H1 (cell line): ENCODE measurements at regions not wholly inside any gene's neighbourhood (a gene's known extent, or its start where the extent isn't known, plus 50 kb on each side); places are given as distances from the start of the nearest gene placed in this dataset.

ENCODE experiments used
- CTCF ChIA-PET: fragments of 300-600 bp; sonication (Branson Sonifier 250); formaldehyde crosslinking; loops from one replicate; lab custom pipeline; 2021; ENCODE audit not compliant: partially characterized antibody; lab: Charles Lee
- POLR2A ChIA-PET: fragments of 300-600 bp; sonication (Branson Sonifier 250); formaldehyde crosslinking; loops from one replicate; lab custom pipeline; 2021; ENCODE audit warnings: inconsistent platforms; ENCODE audit not compliant: partially characterized antibody; lab: Charles Lee
- DNase-seq, 2 experiments: peaks; one replicate each; pipeline versions ENCODE4 v3.0.0 to v3.0.0-alpha.2; 2010 to 2022; ENCODE audit warnings: low spot score in 2 of 2, low read depth in 1 of 2, mixed read lengths in 1 of 2
- FAIRE-seq: peaks from 2 replicates; lab custom pipeline; 2011; peaks lifted over from hg19 to GRCh38; lab: Jason Lieb, UNC
- H2AFZ ChIP-seq: 2 replicates; pipeline ENCODE4 v1.8.1; 2012; ENCODE audit warnings: low read length, inconsistent platforms
- H2AK5ac ChIP-seq: 2 replicates; pipeline ENCODE4 v1.6.1; 2013; ENCODE audit warnings: low read depth, low read length
- H2BK120ac ChIP-seq: replicated peaks from 2 replicates; pipeline ENCODE3; 2013; ENCODE audit warnings: low read depth, low read length, inconsistent platforms
- H2BK12ac ChIP-seq: 2 replicates; pipeline ENCODE4 v1.6.1; 2013; ENCODE audit warnings: low read depth, low read length
- H2BK15ac ChIP-seq: 2 replicates; pipeline ENCODE4 v1.6.1; 2013; ENCODE audit warnings: low read length
- H2BK20ac ChIP-seq: 2 replicates; pipeline ENCODE4 v1.6.1; 2013; ENCODE audit warnings: low read length
- H2BK5ac ChIP-seq: 2 replicates; pipeline ENCODE4 v1.6.1; 2013; ENCODE audit warnings: low read depth, low read length
- H3K14ac ChIP-seq: 2 replicates; pipeline ENCODE4 v1.6.1; 2013; ENCODE audit warnings: inconsistent platforms; ENCODE audit not compliant: insufficient read length
- H3K18ac ChIP-seq: 2 replicates; pipeline ENCODE4 v1.6.1; 2013; ENCODE audit warnings: low read length; ENCODE audit errors: extremely low read depth
- H3K23ac ChIP-seq: 2 replicates; pipeline ENCODE4 v1.6.1; 2013; ENCODE audit warnings: inconsistent platforms; ENCODE audit not compliant: insufficient read length
- H3K23me2 ChIP-seq: 2 replicates; pipeline ENCODE4 v1.6.1; 2013; ENCODE audit warnings: low read depth, low read length
- H3K27ac ChIP-seq: 2 replicates; pipeline ENCODE4 v1.6.1; 2011; ENCODE audit warnings: low read depth, low read length, inconsistent platforms
- H3K27me3 ChIP-seq, 4 experiments: replicated peaks in 1 of 4; 1 replicate in 1 of 4; 2 replicates in 3 of 4; pipeline versions ENCODE4 v1.6.1 to v1.8.1; 2011 to 2013; ENCODE audit warnings: low read length in 3 of 4, mild to moderate bottlenecking in 3 of 4, inconsistent platforms in 2 of 4, mixed read lengths in 2 of 4, moderate library complexity in 1 of 4; ENCODE audit not compliant: control insufficient read depth in 3 of 4, insufficient read depth in 3 of 4; ENCODE audit errors: extremely low read depth in 1 of 4
- H3K36me3 ChIP-seq, 4 experiments: 2 replicates each; pipeline versions ENCODE4 v1.6.1 to v1.8.1; 2011 to 2013; ENCODE audit warnings: mild to moderate bottlenecking in 4 of 4, low read length in 3 of 4, moderate library complexity in 2 of 4, control low read depth in 1 of 4, inconsistent platforms in 1 of 4; ENCODE audit not compliant: insufficient read depth in 4 of 4, control insufficient read depth in 2 of 4
- H3K4ac ChIP-seq: replicated peaks from 2 replicates; pipeline ENCODE3; 2013; ENCODE audit warnings: low read length, low read depth, mixed read lengths, inconsistent platforms; ENCODE audit not compliant: insufficient read length
- H3K4me1 ChIP-seq, 4 experiments: replicated peaks in 1 of 4; 1 replicate in 1 of 4; 2 replicates in 3 of 4; pipeline versions ENCODE4 v1.6.1 to v1.8.1; 2011 to 2013; ENCODE audit warnings: low read length in 3 of 4, inconsistent platforms in 2 of 4, mixed read lengths in 1 of 4; ENCODE audit not compliant: insufficient read depth in 4 of 4, control insufficient read depth in 3 of 4
- H3K4me2 ChIP-seq, 2 experiments: 2 replicates each; pipeline versions ENCODE4 v1.6.1 to v1.8.1; 2011 to 2013; ENCODE audit warnings: low read depth in 2 of 2, low read length in 2 of 2, control low read depth in 1 of 2, inconsistent platforms in 1 of 2, mild to moderate bottlenecking in 1 of 2; ENCODE audit not compliant: insufficient read depth in 1 of 2
- H3K4me3 ChIP-seq, 4 experiments: fragments of 200-600, 300-600 bp in 1 of 4; sonication (generic), shearing (Covaris generic), sonication (Bioruptor Twin) in 1 of 4; 2 replicates each; pipeline versions ENCODE4 v1.5.1 to v1.8.1; 2011 to 2016; ENCODE audit warnings: low read length in 4 of 4, low read depth in 3 of 4, control low read depth in 2 of 4, inconsistent platforms in 2 of 4, mild to moderate bottlenecking in 2 of 4, mixed read lengths in 1 of 4, moderate library complexity in 1 of 4; ENCODE audit not compliant: insufficient read depth in 2 of 4; ENCODE audit errors: extremely low read depth in 1 of 4
- H3K56ac ChIP-seq: replicated peaks from 2 replicates; pipeline ENCODE3; 2013; ENCODE audit warnings: low read depth, mild to moderate bottlenecking, mixed read lengths, low read length, inconsistent platforms; ENCODE audit not compliant: insufficient read length
- H3K79me1 ChIP-seq: 2 replicates; pipeline ENCODE4 v1.6.1; 2013; ENCODE audit warnings: low read depth, low read length, control low read depth
- H3K79me2 ChIP-seq, 2 experiments: 2 replicates each; pipeline versions ENCODE4 v1.6.1 to v1.8.1; 2012 to 2013; ENCODE audit warnings: low read length in 2 of 2, mild to moderate bottlenecking in 2 of 2, inconsistent platforms in 1 of 2; ENCODE audit not compliant: insufficient read depth in 2 of 2, control insufficient read depth in 1 of 2
- H3K9ac ChIP-seq, 4 experiments: replicated peaks in 1 of 4; 1 replicate in 1 of 4; 2 replicates in 3 of 4; pipeline versions ENCODE4 v1.6.1 to v1.8.1; 2011 to 2013; ENCODE audit warnings: low read depth in 3 of 4, low read length in 3 of 4, control low read depth in 2 of 4, mild to moderate bottlenecking in 2 of 4, moderate library complexity in 2 of 4, inconsistent platforms in 1 of 4; ENCODE audit errors: extremely low read depth in 1 of 4
- H3K9me3 ChIP-seq, 2 experiments: 2 replicates each; pipeline versions ENCODE4 v1.6.1 to v1.8.1; 2012 to 2013; ENCODE audit warnings: mild to moderate bottlenecking in 2 of 2, moderate library complexity in 2 of 2, control low read depth in 1 of 2, inconsistent platforms in 1 of 2, low read depth in 1 of 2, low read length in 1 of 2, mixed read lengths in 1 of 2; ENCODE audit not compliant: insufficient read depth in 2 of 2
- H4K20me1 ChIP-seq, 2 experiments: replicated peaks in 1 of 2; 2 replicates each; pipeline versions ENCODE3 to v1.8.1; 2011 to 2013; ENCODE audit warnings: inconsistent platforms in 2 of 2, low read length in 2 of 2, mild to moderate bottlenecking in 1 of 2; ENCODE audit not compliant: insufficient read depth in 2 of 2, control insufficient read depth in 1 of 2
- H4K5ac ChIP-seq: 2 replicates; pipeline ENCODE4 v1.6.1; 2013; ENCODE audit warnings: low read length, low read depth, mixed read lengths, inconsistent platforms; ENCODE audit not compliant: insufficient read length
- H4K8ac ChIP-seq: 2 replicates; pipeline ENCODE4 v1.8.0; 2013; ENCODE audit warnings: mild to moderate bottlenecking, moderate library complexity, low read length, inconsistent platforms; ENCODE audit not compliant: insufficient read depth; ENCODE audit errors: extremely low read depth
- H4K91ac ChIP-seq: replicated peaks from 2 replicates; pipeline ENCODE3; 2013; ENCODE audit warnings: low read length, mixed read lengths, inconsistent platforms; ENCODE audit not compliant: insufficient read length
- BRCA1 ChIP-seq: IDR thresholded peaks from 2 replicates; pipeline ENCODE4 v1.6.1; 2012; ENCODE audit warnings: low read depth, low read length, improper control_type of control experiment
- CHD1 ChIP-seq: IDR thresholded peaks from 2 replicates; pipeline ENCODE4 v1.6.1; 2012; ENCODE audit warnings: low read depth, low read length, improper control_type of control experiment
- CTBP2 ChIP-seq: IDR thresholded peaks from 2 replicates; pipeline ENCODE4 v1.7.0; 2011; ENCODE audit warnings: borderline replicate concordance, mild to moderate bottlenecking, moderate library complexity, mixed read lengths, low read length; ENCODE audit not compliant: insufficient read depth, insufficient read length
- KDM4A ChIP-seq: IDR thresholded peaks from one replicate; pipeline ENCODE4 v1.7.1; 2012; ENCODE audit warnings: low read depth, mild to moderate bottlenecking, moderate library complexity, low read length, inconsistent platforms; ENCODE audit not compliant: severe bottlenecking
- RFX5 ChIP-seq: IDR thresholded peaks from 2 replicates; pipeline ENCODE4 v1.6.1; 2011; ENCODE audit warnings: low read depth, low read length, improper control_type of control experiment, borderline replicate concordance
- RNF2 ChIP-seq: fragments of 200-900, 300-1000 bp; sonication (generic); IDR thresholded peaks from 2 replicates; pipeline ENCODE4 v1.7.1; 2016; ENCODE audit warnings: borderline replicate concordance, low read depth, mild to moderate bottlenecking, antibody characterized with exemption, low read length; ENCODE audit not compliant: poor library complexity, severe bottlenecking; ENCODE audit errors: missing control alignments
- TAF1 ChIP-seq: IDR thresholded peaks from 2 replicates; pipeline ENCODE4 v1.6.1; 2011; ENCODE audit warnings: mild to moderate bottlenecking, low read depth, low read length
- YY1 ChIP-seq: IDR thresholded peaks from 2 replicates; pipeline ENCODE4 v1.6.1; 2011; ENCODE audit warnings: low read depth, mild to moderate bottlenecking, low read length
- WGBS, 2 experiments: shearing (Covaris generic) in 1 of 2; methylation state at CpG; one replicate each; pipeline versions ENCODE4 v1.1.6 to v1.1.7; 2013 to 2015; ENCODE audit warnings: low lambda C conversion rate in 2 of 2, mixed read lengths in 2 of 2, inconsistent platforms in 1 of 2, low coverage in 1 of 2, missing lambda C conversion rate in 1 of 2; ENCODE audit not compliant: insufficient replicate concordance in 2 of 2, insufficient coverage in 1 of 2, insufficient read length in 1 of 2; ENCODE audit errors: extremely low coverage in 1 of 2, missing lambda C conversion rate in 1 of 2; 5-methylcytosine and 5-hydroxymethylcytosine counted together
- TF ChIP-seq, protein P1 (sequence below), 3 experiments: IDR thresholded peaks; 1 replicate in 2 of 3; 2 replicates in 1 of 3; pipeline versions ENCODE4 v1.5.1 to v1.6.1; 2011; ENCODE audit warnings: low read length in 3 of 3, mild to moderate bottlenecking in 3 of 3, inconsistent platforms in 2 of 3, low read depth in 1 of 3, moderate library complexity in 1 of 3; ENCODE audit not compliant: insufficient read depth in 1 of 3; ENCODE audit errors: control extremely low read depth in 1 of 3

DNA sequence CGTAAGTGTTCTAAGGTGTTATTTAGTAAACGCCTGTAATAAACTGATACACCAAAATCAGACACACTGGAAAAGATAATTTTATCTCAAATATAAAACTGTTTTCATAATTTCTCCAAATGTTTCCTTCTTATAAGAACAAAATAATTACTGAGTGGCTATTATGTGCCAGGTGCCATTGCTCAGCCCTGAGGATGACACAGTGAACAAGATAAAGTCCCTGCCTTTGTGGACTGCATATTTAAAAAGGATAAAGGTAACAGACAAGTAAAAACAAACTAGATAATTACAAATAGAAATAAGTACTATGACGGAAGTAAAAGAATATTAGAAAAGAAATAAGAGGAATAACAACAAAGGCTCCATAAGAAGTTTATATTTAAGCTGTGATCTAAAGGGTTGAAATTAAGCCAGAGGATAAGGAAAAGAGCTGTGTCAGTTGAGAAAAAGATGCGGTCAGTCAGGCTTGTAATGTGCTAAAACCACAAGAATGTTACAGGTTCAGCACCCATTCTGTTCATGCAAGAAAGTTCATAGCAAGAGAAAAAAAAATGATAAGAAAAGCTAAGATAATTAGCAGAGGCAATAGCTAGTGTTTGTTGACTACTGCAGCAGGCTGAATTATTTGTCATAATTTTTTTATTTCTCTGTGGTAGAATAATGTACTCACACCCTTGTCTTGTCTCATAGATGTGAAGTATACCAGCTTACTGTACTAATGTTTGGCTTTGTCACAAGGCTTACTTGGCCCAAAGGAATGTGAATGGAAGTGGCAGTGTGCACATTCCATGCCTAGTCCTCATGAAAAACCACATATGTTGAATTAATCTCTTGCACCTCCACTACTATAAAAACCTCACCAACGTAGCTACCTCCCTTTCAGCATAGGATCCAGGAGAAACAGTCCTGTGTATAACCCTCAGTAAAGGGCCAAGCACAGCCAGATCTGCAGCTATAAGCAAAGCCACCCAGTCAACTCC lies 75.1 kb downstream of the CRPPA start:
- no peak overlapping the region for H2BK5ac ChIP-seq
- H3K4me3 ChIP-seq: no peak overlapping the region
- H2AFZ ChIP-seq: no peak overlapping the region
- POLR2A ChIA-PET: no interaction called here
- CTCF ChIA-PET: interaction anchor here (1.1 to 1.2 kb wide), 2 partner anchors 11 to 38 kb away, joined by 3 to 5 read pairs; no protein-coding TSS in a partner anchor
- no peak overlapping the region for H4K91ac ChIP-seq
- no peak overlapping the region for H2BK20ac ChIP-seq
- no peak overlapping the region for H3K4me2 ChIP-seq
- FAIRE-seq (no peak), DNase-seq (no peak)
- no peaks in the 10 kb centered on the region for H3K79me1 ChIP-seq
- H3K4me1 ChIP-seq: no peaks in the 10 kb centered on the region
- no peak overlapping the region for H3K18ac ChIP-seq
- H3K79me2 ChIP-seq: no peaks in the 10 kb centered on the region
- no peak overlapping the region for H3K23ac ChIP-seq
- H3K14ac ChIP-seq: no peak overlapping the region
- WGBS, 2 experiments: 84% methylated on average over 5 of the region's 5 CpGs; no CpG with 5 or more reads in 1 of the 2 experiments
- H3K56ac ChIP-seq: no peak overlapping the region
- no peak overlapping the region for H4K8ac ChIP-seq
- H3K27me3 ChIP-seq: peaks cover 0 to 1% (median 0%) of the 10 kb centered on the region in 4 experiments; a peak in 1 of 7 replicates
- no peak overlapping the region for H2BK15ac ChIP-seq
- no peak overlapping the region for H3K9ac ChIP-seq
- H2BK120ac ChIP-seq: no peak overlapping the region
- H2AK5ac ChIP-seq: no peak overlapping the region
- no peaks in the 10 kb centered on the region for H4K20me1 ChIP-seq
- H3K9me3 ChIP-seq: peaks cover 0 to 2% of the 10 kb centered on the region in 2 experiments; a peak in 2 of 4 replicates
- H2BK12ac ChIP-seq: no peak overlapping the region
- H3K36me3 ChIP-seq: no peaks in the 10 kb centered on the region
- H3K4ac ChIP-seq: no peak overlapping the region
- H3K23me2 ChIP-seq: no peaks in the 10 kb centered on the region
- H4K5ac ChIP-seq: no peak overlapping the region
- H3K27ac ChIP-seq: no peak overlapping the region
- TF ChIP-seq, protein P1, sequence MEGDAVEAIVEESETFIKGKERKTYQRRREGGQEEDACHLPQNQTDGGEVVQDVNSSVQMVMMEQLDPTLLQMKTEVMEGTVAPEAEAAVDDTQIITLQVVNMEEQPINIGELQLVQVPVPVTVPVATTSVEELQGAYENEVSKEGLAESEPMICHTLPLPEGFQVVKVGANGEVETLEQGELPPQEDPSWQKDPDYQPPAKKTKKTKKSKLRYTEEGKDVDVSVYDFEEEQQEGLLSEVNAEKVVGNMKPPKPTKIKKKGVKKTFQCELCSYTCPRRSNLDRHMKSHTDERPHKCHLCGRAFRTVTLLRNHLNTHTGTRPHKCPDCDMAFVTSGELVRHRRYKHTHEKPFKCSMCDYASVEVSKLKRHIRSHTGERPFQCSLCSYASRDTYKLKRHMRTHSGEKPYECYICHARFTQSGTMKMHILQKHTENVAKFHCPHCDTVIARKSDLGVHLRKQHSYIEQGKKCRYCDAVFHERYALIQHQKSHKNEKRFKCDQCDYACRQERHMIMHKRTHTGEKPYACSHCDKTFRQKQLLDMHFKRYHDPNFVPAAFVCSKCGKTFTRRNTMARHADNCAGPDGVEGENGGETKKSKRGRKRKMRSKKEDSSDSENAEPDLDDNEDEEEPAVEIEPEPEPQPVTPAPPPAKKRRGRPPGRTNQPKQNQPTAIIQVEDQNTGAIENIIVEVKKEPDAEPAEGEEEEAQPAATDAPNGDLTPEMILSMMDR (IDR thresholded peaks at IDR 0.05; ENCODE audit: control extremely low read depth in 1 of 3, insufficient read depth in 1 of 3, low read depth in 1 of 3, low read length in 3 of 3): no peak
- no peak for TF ChIP-seq TAF1
- TF ChIP-seq KDM4A: no peak
- no peak for TF ChIP-seq CHD1
- no peak for TF ChIP-seq CTBP2
- no peak for TF ChIP-seq RFX5
- no peak for TF ChIP-seq BRCA1
- no peak for TF ChIP-seq RNF2
- TF ChIP-seq YY1: no peak
